Activated naive CD8-positive, alpha-beta T cell treated with anti-CD3 and anti-CD28 coated beads, Interleukin-2, amount 10 ng/mL, durations not matched to agents 7 days and 5 days (primary cell): ENCODE measurements at regions not wholly inside any gene's neighbourhood (a gene's known extent, or its start where the extent isn't known, plus 50 kb on each side); places are given as distances from the start of the nearest gene placed in this dataset.

Experiments
- ATAC-seq: fragments of 150-1000 bp; cut with Tn5 transposase; one replicate; pipeline ENCODE4 v1.10.0; 2021; ENCODE audit warnings: low read depth, moderate library complexity
- POLR2A ChIA-PET: fragments of 350-600 bp; sonication (Branson Sonifier 250); formaldehyde crosslinking; loops from one replicate; lab custom pipeline; 2021; ENCODE audit warnings: antibody characterized with exemption; lab: Charles Lee
- DNase-seq: peaks from one replicate; pipeline ENCODE4 v3.0.0; 2021
- H3K27ac Mint-ChIP-seq: one replicate; pipeline ENCODE4 v1.8.0; 2022; ENCODE audit warnings: mild to moderate bottlenecking, mixed read lengths
- H3K27me3 Mint-ChIP-seq: one replicate; pipeline ENCODE4 v1.8.0; 2022; ENCODE audit warnings: mild to moderate bottlenecking, moderate library complexity, mixed read lengths
- H3K36me3 Mint-ChIP-seq: one replicate; pipeline ENCODE4 v1.8.0; 2021; ENCODE audit warnings: mild to moderate bottlenecking, mixed read lengths
- H3K4me1 Mint-ChIP-seq: one replicate; pipeline ENCODE4 v1.8.0; 2021; ENCODE audit warnings: mixed read lengths
- H3K4me3 Mint-ChIP-seq: one replicate; pipeline ENCODE4 v1.8.0; 2022; ENCODE audit warnings: mild to moderate bottlenecking, moderate library complexity, mixed read lengths
- H3K9me3 Mint-ChIP-seq: one replicate; pipeline ENCODE4 v1.8.0; 2021; ENCODE audit warnings: mixed read lengths

GRCh38 chr7:112853422-112853821, 63.2 kb upstream of the TMEM168 start:
- DNase-seq (no peak), ATAC-seq (no peak)
- H3K27me3 Mint-ChIP-seq = no peaks in the 10 kb centered on the region
- no peak overlapping the region for H3K27ac Mint-ChIP-seq
- H3K9me3 Mint-ChIP-seq = peaks cover 4% of the 10 kb centered on the region
- POLR2A ChIA-PET = no interaction called here
- peaks cover 16% of the 10 kb centered on the region for H3K36me3 Mint-ChIP-seq
- H3K4me3 Mint-ChIP-seq = no peak overlapping the region
- no peaks in the 10 kb centered on the region for H3K4me1 Mint-ChIP-seq

GRCh38 chr7:112843151-112843550, 53.0 kb upstream of the TMEM168 start:
- ATAC-seq (no peak), DNase-seq (no peak)
- H3K4me1 Mint-ChIP-seq = no peaks in the 10 kb centered on the region
- peaks cover 6% of the 10 kb centered on the region for H3K36me3 Mint-ChIP-seq
- H3K4me3 Mint-ChIP-seq = no peak overlapping the region
- POLR2A ChIA-PET = no interaction called here
- no peak overlapping the region for H3K27ac Mint-ChIP-seq
- no peaks in the 10 kb centered on the region for H3K9me3 Mint-ChIP-seq
- no peaks in the 10 kb centered on the region for H3K27me3 Mint-ChIP-seq
